Ectodermal cell (in vitro differentiated cells): ENCODE measurements at regions not wholly inside any gene's neighbourhood (a gene's known extent, or its start where the extent isn't known, plus 50 kb on each side); places are given as distances from the start of the nearest gene placed in this dataset.

ENCODE experiments used
- H3K27ac ChIP-seq: 2 replicates; pipeline ENCODE4 v1.7.0; 2013; ENCODE audit warnings: mild to moderate bottlenecking, low read depth, low read length; ENCODE audit not compliant: insufficient read depth, poor library complexity, severe bottlenecking
- H3K27me3 ChIP-seq: 2 replicates; pipeline ENCODE4 v1.7.0; 2013; ENCODE audit warnings: mild to moderate bottlenecking, low read length; ENCODE audit not compliant: insufficient read depth, control insufficient read depth, poor library complexity, severe bottlenecking
- H3K36me3 ChIP-seq: one replicate; pipeline ENCODE4 v1.7.0; 2013; ENCODE audit warnings: low read length; ENCODE audit not compliant: control insufficient read depth, insufficient read depth
- H3K4me1 ChIP-seq: one replicate; pipeline ENCODE4 v1.7.0; 2013; ENCODE audit warnings: low read length; ENCODE audit not compliant: control insufficient read depth, insufficient read depth
- H3K4me3 ChIP-seq: 2 replicates; pipeline ENCODE4 v1.7.0; 2013; ENCODE audit warnings: low read depth, low read length, control low read depth; ENCODE audit not compliant: insufficient read depth
- H3K9me3 ChIP-seq: 2 replicates; pipeline ENCODE4 v1.7.0; 2013; ENCODE audit warnings: mild to moderate bottlenecking, low read length, moderate library complexity; ENCODE audit not compliant: control insufficient read depth
- WGBS, 2 experiments: methylation state at CpG; one replicate each; pipeline ENCODE4 v1.1.7; 2013; ENCODE audit warnings: missing lambda C conversion rate in 2 of 2; 5-methylcytosine and 5-hydroxymethylcytosine counted together

GRCh38 chr1:214219902-214220301, 61.1 kb upstream of the SMYD2 start:
- Histone ChIP-seq H3K4me3 (no peak overlapping the region), H3K36me3 (no peaks in the 10 kb centered on the region), H3K27me3 (peaks cover 11% of the 10 kb centered on the region), H3K4me1 (peaks cover 5% of the 10 kb centered on the region), H3K9me3 (no peaks in the 10 kb centered on the region), H3K27ac (no peak overlapping the region)
- whole genome bisulfite sequencing, 2 experiments, result 64 to 81% methylated on average over 4 of the region's 4 CpGs

GRCh38 chr1:214220891-214221290, 60.1 kb upstream of the SMYD2 start:
- H3K4me1 ChIP-seq, result peaks cover 5% of the 10 kb centered on the region
- H3K36me3 ChIP-seq, result no peaks in the 10 kb centered on the region
- peaks cover 13% of the 10 kb centered on the region for H3K27me3 ChIP-seq
- H3K4me3 ChIP-seq, result no peak overlapping the region
- WGBS, 2 experiments, result 91 to 96% methylated on average over 5 of the region's 5 CpGs
- no peak overlapping the region for H3K27ac ChIP-seq
- H3K9me3 ChIP-seq, result no peaks in the 10 kb centered on the region

GRCh38 chr1:214224611-214225354, 56.2 kb upstream of the SMYD2 start:
- Histone ChIP-seq H3K27me3 (peaks cover 13% of the 10 kb centered on the region), H3K36me3 (no peaks in the 10 kb centered on the region), H3K9me3 (no peaks in the 10 kb centered on the region), H3K4me1 (peaks cover 12% of the 10 kb centered on the region), H3K27ac (no peak overlapping the region), H3K4me3 (no peak overlapping the region)
- 29 to 41% methylated on average over 24 of the region's 24 CpGs for WGBS, 2 experiments

GRCh38 chr1:214228976-214229375, 52.0 kb upstream of the SMYD2 start:
- no peaks in the 10 kb centered on the region for H3K9me3 ChIP-seq
- 90 to 95% methylated on average over 3 of the region's 3 CpGs for WGBS, 2 experiments
- H3K27ac ChIP-seq, result no peak overlapping the region
- peaks cover 12% of the 10 kb centered on the region for H3K4me1 ChIP-seq
- no peak overlapping the region for H3K4me3 ChIP-seq
- no peaks in the 10 kb centered on the region for H3K36me3 ChIP-seq
- H3K27me3 ChIP-seq, result peaks cover 11% of the 10 kb centered on the region

- H3K4me3 ChIP-seq, result no peak overlapping the region
- no peak overlapping the region for H3K27ac ChIP-seq
- peaks cover 4% of the 10 kb centered on the region for H3K27me3 ChIP-seq
- no peaks in the 10 kb centered on the region for H3K36me3 ChIP-seq
- peaks cover 7% of the 10 kb centered on the region for H3K4me1 ChIP-seq
- WGBS, 2 experiments, result 94 to 96% methylated on average over 4 of the region's 4 CpGs
- no peaks in the 10 kb centered on the region for H3K9me3 ChIP-seq
Measured at GRCh38 chr1:214229736-214230135, 51.2 kb upstream of the SMYD2 start.
